B cell (primary cell): ENCODE measurements at regions not wholly inside any gene's neighbourhood (a gene's known extent, or its start where the extent isn't known, plus 50 kb on each side); places are given as distances from the start of the nearest gene placed in this dataset.

Experiments
- ATAC-seq: fragments of 200-7000 bp; cut with Tn5 transposase; one replicate; pipeline ENCODE4 v1.10.0; 2021; ENCODE audit warnings: low read depth, mild to moderate bottlenecking, moderate number of reproducible peaks, moderate library complexity
- CTCF ChIA-PET: fragments of 350-600 bp; sonication (Branson Sonifier 250); formaldehyde crosslinking; loops from one replicate; lab custom pipeline; 2021; ENCODE audit warnings: antibody characterized with exemption, inconsistent platforms; lab: Charles Lee
- POLR2A ChIA-PET: fragments of 350-600 bp; sonication (Branson Sonifier 250); formaldehyde crosslinking; loops from one replicate; lab custom pipeline; 2021; ENCODE audit warnings: antibody characterized with exemption; lab: Charles Lee
- DNase-seq: peaks from one replicate; pipeline ENCODE4 v3.0.0; 2013
- H2AFZ ChIP-seq: 2 replicates; pipeline ENCODE4 v1.6.1; 2012; ENCODE audit warnings: mild to moderate bottlenecking, low read depth, low read length; ENCODE audit not compliant: insufficient read depth, poor library complexity, severe bottlenecking
- H3K27ac ChIP-seq, 2 donors: 1 replicate in 1 of 2; 2 replicates in 1 of 2; pipeline ENCODE4 v1.5.1; 2012 to 2013; ENCODE audit warnings: low read length in 2 of 2, mild to moderate bottlenecking in 2 of 2, moderate library complexity in 1 of 2
- H3K27me3 ChIP-seq, 4 experiments: fragments of 200-600 bp in 1 of 4; sonication (generic) in 1 of 4; replicated peaks in 1 of 4; 1 replicate in 2 of 4; 2 replicates in 2 of 4; pipeline versions ENCODE4 v1.6.1 to v1.7.0; 2013 to 2016; ENCODE audit warnings: low read length in 3 of 4, mild to moderate bottlenecking in 2 of 4, mixed read lengths in 1 of 4, moderate library complexity in 1 of 4; ENCODE audit not compliant: insufficient read depth in 4 of 4, control insufficient read depth in 3 of 4; ENCODE audit errors: control extremely low read depth in 1 of 4
- H3K36me3 ChIP-seq, 2 experiments: replicated peaks in 1 of 2; 1 replicate in 1 of 2; 2 replicates in 1 of 2; pipeline versions ENCODE4 v1.6.1 to v1.7.1; 2013; ENCODE audit warnings: low read length in 1 of 2; ENCODE audit not compliant: insufficient read depth in 2 of 2, control insufficient read depth in 1 of 2; ENCODE audit errors: control extremely low read depth in 1 of 2, extremely low read depth in 1 of 2
- H3K4me1 ChIP-seq, 2 donors: fragments of 200-600 bp in 1 of 2; sonication (generic) in 1 of 2; 1 replicate in 1 of 2; 2 replicates in 1 of 2; pipeline versions ENCODE4 v1.5.1 to v1.6.1; 2013 to 2017; ENCODE audit warnings: low read length in 2 of 2; ENCODE audit not compliant: control insufficient read depth in 2 of 2, insufficient read depth in 2 of 2
- H3K4me2 ChIP-seq: replicated peaks from 2 replicates; pipeline ENCODE3; 2012; ENCODE audit warnings: mild to moderate bottlenecking, low read depth, low read length; ENCODE audit not compliant: poor library complexity, severe bottlenecking
- H3K4me3 ChIP-seq, 5 experiments: fragments of 200-600 bp in 1 of 5; sonication (generic) in 1 of 5; 1 replicate in 3 of 5; 2 replicates in 2 of 5; pipeline versions ENCODE4 v1.5.1 to v1.7.0; 2011 to 2016; ENCODE audit warnings: low read length in 4 of 5, mild to moderate bottlenecking in 4 of 5, low read depth in 2 of 5, control low read depth in 1 of 5, moderate library complexity in 1 of 5; ENCODE audit not compliant: insufficient read depth in 1 of 5; ENCODE audit errors: control extremely low read depth in 1 of 5, extremely low read depth in 1 of 5
- H3K79me2 ChIP-seq: fragments of 200-600 bp; sonication (generic); one replicate; pipeline ENCODE4 v1.6.0; 2016; ENCODE audit warnings: low read length; ENCODE audit not compliant: control insufficient read depth, insufficient read depth
- H3K9ac ChIP-seq: fragments of 200-600 bp; sonication (generic); 2 replicates; pipeline ENCODE4 v1.6.1; 2017; ENCODE audit warnings: mild to moderate bottlenecking, low read length, moderate library complexity
- H3K9me3 ChIP-seq, 3 donors: one replicate each; pipeline versions ENCODE4 v1.6.1 to v1.7.1; 2013; ENCODE audit warnings: low read length in 2 of 3; ENCODE audit not compliant: control insufficient read depth in 2 of 3, insufficient read depth in 1 of 3; ENCODE audit errors: control extremely low read depth in 1 of 3
- H4K20me1 ChIP-seq: 2 replicates; pipeline ENCODE4 v1.6.0; 2012; ENCODE audit warnings: mild to moderate bottlenecking, low read length; ENCODE audit not compliant: insufficient read depth, control insufficient read depth, poor library complexity, severe bottlenecking
- H3K27ac Mint-ChIP-seq: one replicate; pipeline ENCODE4 v1.8.0; 2021; ENCODE audit warnings: mixed read lengths
- H3K27me3 Mint-ChIP-seq: one replicate; pipeline ENCODE4 v1.8.0; 2021; ENCODE audit warnings: mixed read lengths
- H3K4me1 Mint-ChIP-seq: one replicate; pipeline ENCODE4 v1.8.0; 2021; ENCODE audit warnings: mixed read lengths
- H3K4me3 Mint-ChIP-seq: one replicate; pipeline ENCODE4 v1.8.0; 2021; ENCODE audit warnings: mixed read lengths
- H3K9me3 Mint-ChIP-seq: one replicate; pipeline ENCODE4 v1.8.0; 2022; ENCODE audit warnings: mixed read lengths; ENCODE audit not compliant: insufficient read depth
- CTCF ChIP-seq: fragments of 200-600 bp; IDR thresholded peaks from one replicate; pipeline ENCODE4 v1.8.0; 2022; ENCODE audit warnings: antibody characterized with exemption, mild to moderate bottlenecking
- EZH2 ChIP-seq: IDR thresholded peaks from 2 replicates; pipeline ENCODE4 v1.6.1; 2012; ENCODE audit warnings: borderline replicate concordance, low read depth, mild to moderate bottlenecking, moderate library complexity, low read length; ENCODE audit not compliant: insufficient read depth, poor library complexity, severe bottlenecking
- WGBS: methylation state at CpG from one replicate; pipeline ENCODE4 v1.1.5; 2013; ENCODE audit warnings: missing lambda C conversion rate; ENCODE audit not compliant: insufficient coverage; 5-methylcytosine and 5-hydroxymethylcytosine counted together
- intact Hi-C: fragments of 100-400 bp; cut with micrococcal nuclease; formaldehyde crosslinking; loops from one replicate; pipeline ENCODE4 v1.10.0; 2022

GRCh38 chr5:51882647-51883046 is 499.4 kb downstream of the ISL1 start:
- no CpG with 5 or more reads among the region's 1 CpG for WGBS
- Mint-ChIP-seq H3K4me1 (no peaks in the 10 kb centered on the region), H3K9me3 (no peaks in the 10 kb centered on the region)

GRCh38 chr5:51889703-51890102 is 506.5 kb downstream of the ISL1 start:
- no CpG with 5 or more reads among the region's 2 CpGs for WGBS
- no peak for TF ChIP-seq CTCF
- no peak for TF ChIP-seq EZH2
- H3K4me2 ChIP-seq, result no peak overlapping the region
- no peaks in the 10 kb centered on the region for H3K36me3 ChIP-seq
- no peaks in the 10 kb centered on the region for H4K20me1 ChIP-seq
- no peak for ATAC-seq
- H3K27ac ChIP-seq, result no peak overlapping the region
- no peak overlapping the region for H3K9ac ChIP-seq
- no peaks in the 10 kb centered on the region for H3K79me2 ChIP-seq
- no peaks in the 10 kb centered on the region for H3K27me3 Mint-ChIP-seq
- H3K4me3 ChIP-seq, result no peak overlapping the region
- no peaks in the 10 kb centered on the region for H3K9me3 ChIP-seq
- no peak overlapping the region for H3K4me3 Mint-ChIP-seq
- POLR2A ChIA-PET, result no interaction called here
- H3K4me1 ChIP-seq, result no peaks in the 10 kb centered on the region
- H3K27me3 ChIP-seq, result no peaks in the 10 kb centered on the region
- no peak overlapping the region for H3K27ac Mint-ChIP-seq
- CTCF ChIA-PET, result no interaction called here
- H3K4me1 Mint-ChIP-seq, result no peaks in the 10 kb centered on the region
- no peak for DNase-seq
- intact Hi-C loops, result no loop called here
- no peak overlapping the region for H2AFZ ChIP-seq
- H3K9me3 Mint-ChIP-seq, result peaks cover 6% of the 10 kb centered on the region

More at GRCh38 chr5:51882647-51883046, 499.4 kb downstream of the ISL1 start:
- no peak overlapping the region for H3K4me3 Mint-ChIP-seq
- Histone ChIP-seq H3K4me2 (no peak overlapping the region), H2AFZ (no peak overlapping the region), H3K4me1 (no peaks in the 10 kb centered on the region), H3K79me2 (no peaks in the 10 kb centered on the region), H3K9me3 (peaks cover 0 to 3% (median 0%) of the 10 kb centered on the region in 3 donors), H3K27ac (no peak overlapping the region), H3K27me3 (no peaks in the 10 kb centered on the region), H3K9ac (no peak overlapping the region), H4K20me1 (no peaks in the 10 kb centered on the region), H3K4me3 (no peak overlapping the region), H3K36me3 (no peaks in the 10 kb centered on the region)
- no peak for DNase-seq
- no peaks in the 10 kb centered on the region for H3K27me3 Mint-ChIP-seq
- no peak for ATAC-seq
- TF ChIP-seq CTCF (no peak), EZH2 (no peak)
- CTCF ChIA-PET, result no interaction called here
- POLR2A ChIA-PET, result no interaction called here
- intact Hi-C loops, result no loop called here
- no peak overlapping the region for H3K27ac Mint-ChIP-seq
